Liver (tissue), 7 donors: ENCODE measurements at regions not wholly inside any gene's neighbourhood (a gene's known extent, or its start where the extent isn't known, plus 50 kb on each side); places are given as distances from the start of the nearest gene placed in this dataset.

ENCODE experiments used
- DNase-seq: peaks from one replicate; pipeline ENCODE4 v3.0.0-alpha.2; 2017; ENCODE audit warnings: low spot score
- H3K27ac ChIP-seq, 2 donors: one replicate each; pipeline ENCODE4 v1.7.0; 2013; ENCODE audit warnings: inconsistent platforms in 2 of 2, low read length in 2 of 2, control low read depth in 1 of 2, low read depth in 1 of 2, mild to moderate bottlenecking in 1 of 2
- H3K27me3 ChIP-seq, 4 donors: one replicate each; pipeline versions ENCODE4 v1.6.1 to v1.7.0; 2013; ENCODE audit warnings: low read length in 3 of 4, inconsistent platforms in 1 of 4, mild to moderate bottlenecking in 1 of 4, moderate library complexity in 1 of 4; ENCODE audit not compliant: control insufficient read depth in 4 of 4, insufficient read depth in 4 of 4
- H3K36me3 ChIP-seq, 4 donors: one replicate each; pipeline versions ENCODE4 v1.6.1 to v1.7.0; 2013; ENCODE audit warnings: low read length in 3 of 4, mild to moderate bottlenecking in 3 of 4, low read depth in 1 of 4, moderate library complexity in 1 of 4; ENCODE audit not compliant: control insufficient read depth in 4 of 4, insufficient read depth in 3 of 4
- H3K4me1 ChIP-seq, 4 donors: one replicate each; pipeline versions ENCODE4 v1.6.1 to v1.7.0; 2013; ENCODE audit warnings: low read length in 3 of 4, mild to moderate bottlenecking in 3 of 4, moderate library complexity in 1 of 4; ENCODE audit not compliant: control insufficient read depth in 4 of 4, insufficient read depth in 4 of 4
- H3K4me3 ChIP-seq, 3 donors: one replicate each; pipeline versions ENCODE4 v1.6.1 to v1.7.0; 2013; ENCODE audit warnings: low read length in 3 of 3, control low read depth in 1 of 3, low read depth in 1 of 3, mild to moderate bottlenecking in 1 of 3
- H3K9ac ChIP-seq, 2 donors: one replicate each; pipeline ENCODE4 v1.7.0; 2013; ENCODE audit warnings: low read length in 2 of 2, mild to moderate bottlenecking in 2 of 2, moderate library complexity in 2 of 2, control low read depth in 1 of 2, low read depth in 1 of 2
- H3K9me3 ChIP-seq, 4 donors: one replicate each; pipeline versions ENCODE4 v1.6.1 to v1.7.0; 2013; ENCODE audit warnings: low read length in 3 of 4; ENCODE audit not compliant: control insufficient read depth in 4 of 4
- ATF3 ChIP-seq: IDR thresholded peaks from 2 replicates; pipeline ENCODE4 v1.6.1; 2016; ENCODE audit warnings: antibody characterized with exemption
- CTCF ChIP-seq: fragments of 150-350 bp; IDR thresholded peaks from 2 replicates; pipeline ENCODE4 v1.5.1; 2017; ENCODE audit warnings: improper control_type of control experiment, low read depth, low read length; ENCODE audit not compliant: missing input control
- EGR1 ChIP-seq, 2 donors: IDR thresholded peaks; 2 replicates each; pipeline ENCODE4 v1.6.1; 2016 to 2018; ENCODE audit warnings: antibody characterized with exemption in 2 of 2, low read depth in 2 of 2
- FOXA1 ChIP-seq: IDR thresholded peaks from 2 replicates; pipeline ENCODE4 v1.6.1; 2016; ENCODE audit warnings: antibody characterized with exemption
- FOXA2 ChIP-seq: IDR thresholded peaks from 2 replicates; pipeline ENCODE4 v1.6.1; 2016; ENCODE audit warnings: antibody characterized with exemption
- GABPA ChIP-seq, 2 donors: IDR thresholded peaks in 1 of 2; conservative IDR thresholded peaks in 1 of 2; 2 replicates each; pipeline ENCODE4 v1.6.1; 2016; ENCODE audit warnings: antibody characterized with exemption in 2 of 2, mild to moderate bottlenecking in 1 of 2, moderate library complexity in 1 of 2
- HNF4A ChIP-seq, 2 donors: conservative IDR thresholded peaks; 2 replicates each; pipeline ENCODE4 v1.6.1; 2016; ENCODE audit warnings: antibody characterized with exemption in 2 of 2, mild to moderate bottlenecking in 2 of 2
- HNF4G ChIP-seq: IDR thresholded peaks from 2 replicates; pipeline ENCODE4 v1.6.1; 2016; ENCODE audit warnings: antibody characterized with exemption
- JUND ChIP-seq, 2 donors: IDR thresholded peaks; 2 replicates each; pipeline ENCODE4 v1.6.1; 2016; ENCODE audit warnings: antibody characterized with exemption in 2 of 2
- MAX ChIP-seq: IDR thresholded peaks from 2 replicates; pipeline ENCODE4 v1.6.1; 2016; ENCODE audit warnings: antibody characterized with exemption
- NR2F2 ChIP-seq: IDR thresholded peaks from 2 replicates; pipeline ENCODE4 v1.6.1; 2016; ENCODE audit warnings: antibody characterized with exemption
- RAD21 ChIP-seq, 2 donors: IDR thresholded peaks; 2 replicates each; pipeline ENCODE4 v1.6.1; 2016; ENCODE audit warnings: antibody characterized with exemption in 2 of 2, mild to moderate bottlenecking in 2 of 2
- REST ChIP-seq: IDR thresholded peaks from 2 replicates; pipeline ENCODE4 v1.6.1; 2016; ENCODE audit warnings: antibody characterized with exemption, mild to moderate bottlenecking
- RXRA ChIP-seq, 2 donors: IDR thresholded peaks; 2 replicates each; pipeline ENCODE4 v1.6.1; 2017 to 2018; ENCODE audit warnings: antibody characterized with exemption in 2 of 2, mild to moderate bottlenecking in 1 of 2
- SP1 ChIP-seq: IDR thresholded peaks from 2 replicates; pipeline ENCODE4 v1.6.1; 2018; ENCODE audit warnings: antibody characterized with exemption, mild to moderate bottlenecking
- TAF1 ChIP-seq: conservative IDR thresholded peaks from 2 replicates; pipeline ENCODE4 v1.6.1; 2016; ENCODE audit warnings: antibody characterized with exemption, mild to moderate bottlenecking
- YY1 ChIP-seq: IDR thresholded peaks from 2 replicates; pipeline ENCODE4 v1.6.1; 2016; ENCODE audit warnings: antibody characterized with exemption, mild to moderate bottlenecking
- ZBTB33 ChIP-seq: IDR thresholded peaks from 2 replicates; pipeline ENCODE4 v1.6.1; 2016; ENCODE audit warnings: antibody characterized with exemption
- donor health status: healthy.
- donor health status: healthy.
- donor health status: healthy.
- donor health status: healthy.

GRCh38 chr1:76782809-76783208 lies 84.5 kb upstream of the ST6GALNAC5 start (continued):
- TF ChIP-seq ZBTB33 (no peak), GABPA (IDR thresholded peaks at IDR 0.05 in 1 of 2, conservative IDR thresholded peaks at IDR 0.05 in 1 of 2) (no peak), JUND (IDR thresholded peaks at IDR 0.05) (no peak), RAD21 (IDR thresholded peaks at IDR 0.05) (no peak), TAF1 (no peak), SP1 (no peak), HNF4G (no peak), FOXA2 (no peak)

- Histone ChIP-seq H3K9me3 (no peaks in the 10 kb centered on the region), H3K9ac (no peak overlapping the region), H3K36me3 (no peaks in the 10 kb centered on the region), H3K27me3 (peaks cover 0 to 4% (median 0%) of the 10 kb centered on the region in 4 donors), H3K4me3 (no peak overlapping the region), H3K27ac (no peak overlapping the region), H3K4me1 (no peaks in the 10 kb centered on the region)
- TF ChIP-seq SP1 (no peak), CTCF (no peak), RAD21 (IDR thresholded peaks at IDR 0.05) (no peak), HNF4G (no peak), FOXA1 (no peak), FOXA2 (no peak), JUND (IDR thresholded peaks at IDR 0.05) (no peak), ZBTB33 (no peak), YY1 (no peak), ATF3 (no peak), TAF1 (no peak), MAX (no peak), HNF4A (conservative IDR thresholded peaks at IDR 0.05) (no peak), NR2F2 (no peak), REST (no peak), EGR1 (IDR thresholded peaks at IDR 0.05; ENCODE audit: low read depth in 2 of 2) (no peak), RXRA (IDR thresholded peaks at IDR 0.05) (no peak)
- no peak for DNase-seq
Measured at GRCh38 chr1:76784502-76784901, 82.8 kb upstream of the ST6GALNAC5 start.
